A673 (cell line): ENCODE measurements at regions not wholly inside any gene's neighbourhood (a gene's known extent, or its start where the extent isn't known, plus 50 kb on each side); places are given as distances from the start of the nearest gene placed in this dataset.

Experiments used
- BruUV-seq: library from RNA; stranded (reverse); fragments of 400-500 nt; replicated peaks from 2 replicates; lab custom pipeline; 2021; lab: Mats Ljungman, UMichigan
- CTCF ChIA-PET: fragments of 300-600 bp; sonication (Branson Sonifier 250); formaldehyde crosslinking; loops from one replicate; lab custom pipeline; 2022; ENCODE audit warnings: antibody characterized with exemption; lab: Charles Lee
- POLR2A ChIA-PET: fragments of 300-600 bp; sonication (Branson Sonifier 250); formaldehyde crosslinking; loops from one replicate; lab custom pipeline; 2022; ENCODE audit warnings: antibody characterized with exemption; ENCODE audit not compliant: low non-redundant PET; lab: Charles Lee
- DNase-seq: peaks from one replicate; pipeline ENCODE4 v3.0.0-alpha.2; 2015; ENCODE audit warnings: low spot score
- H3K27ac ChIP-seq: fragments of 200-600 bp; sonication (generic); 2 replicates; pipeline ENCODE4 v1.5.1; 2016; ENCODE audit warnings: mixed run types, low read depth, mild to moderate bottlenecking, mixed read lengths, antibody characterized with exemption, low read length; ENCODE audit not compliant: poor library complexity, severe bottlenecking
- H3K27me3 ChIP-seq: fragments of 200-600 bp; sonication (generic); replicated peaks from 2 replicates; pipeline ENCODE4 v1.6.1; 2017; ENCODE audit warnings: mixed run types, low read depth, mild to moderate bottlenecking, mixed read lengths, antibody characterized with exemption, low read length; ENCODE audit not compliant: insufficient read depth, poor library complexity
- H3K36me3 ChIP-seq: fragments of 200-600 bp; sonication (generic); 2 replicates; pipeline ENCODE4 v1.6.1; 2016; ENCODE audit warnings: mixed run types, mild to moderate bottlenecking, mixed read lengths, antibody characterized with exemption, low read length; ENCODE audit not compliant: insufficient read depth, poor library complexity, severe bottlenecking
- H3K4me1 ChIP-seq: fragments of 200-600 bp; sonication (generic); 2 replicates; pipeline ENCODE4 v1.6.1; 2017; ENCODE audit warnings: mixed run types, mild to moderate bottlenecking, mixed read lengths, antibody characterized with exemption, low read length; ENCODE audit not compliant: insufficient read depth, poor library complexity, severe bottlenecking
- H3K4me3 ChIP-seq: fragments of 200-600 bp; sonication (generic); 2 replicates; pipeline ENCODE4 v1.5.1; 2016; ENCODE audit warnings: low read depth, mixed run types, mild to moderate bottlenecking, mixed read lengths, low read length; ENCODE audit not compliant: poor library complexity, severe bottlenecking
- H3K9me3 ChIP-seq: fragments of 200-600 bp; sonication (generic); 2 replicates; pipeline ENCODE4 v1.6.1; 2016; ENCODE audit warnings: mixed run types, low read depth, mild to moderate bottlenecking, mixed read lengths, antibody characterized with exemption, low read length; ENCODE audit not compliant: poor library complexity, severe bottlenecking
- CTCF ChIP-seq: fragments of 300-800, 200-600 bp; sonication (generic); conservative IDR thresholded peaks from 2 replicates; pipeline ENCODE4 v1.5.1; 2017; ENCODE audit warnings: low read depth, mild to moderate bottlenecking, antibody characterized with exemption, low read length, moderate library complexity, mixed read lengths
- EZH2 ChIP-seq: fragments of 200-600 bp; sonication (generic); IDR thresholded peaks from 2 replicates; pipeline ENCODE4 v1.6.1; 2017; ENCODE audit warnings: borderline replicate concordance, low read depth, mild to moderate bottlenecking, mixed read lengths, antibody characterized with exemption, low read length; ENCODE audit not compliant: poor library complexity, severe bottlenecking
- intact Hi-C: fragments of 100-400 bp; cut with micrococcal nuclease; formaldehyde crosslinking; loops from one replicate; pipeline ENCODE4 v1.10.0; 2022; ENCODE audit not compliant: unreplicated experiment

DNA sequence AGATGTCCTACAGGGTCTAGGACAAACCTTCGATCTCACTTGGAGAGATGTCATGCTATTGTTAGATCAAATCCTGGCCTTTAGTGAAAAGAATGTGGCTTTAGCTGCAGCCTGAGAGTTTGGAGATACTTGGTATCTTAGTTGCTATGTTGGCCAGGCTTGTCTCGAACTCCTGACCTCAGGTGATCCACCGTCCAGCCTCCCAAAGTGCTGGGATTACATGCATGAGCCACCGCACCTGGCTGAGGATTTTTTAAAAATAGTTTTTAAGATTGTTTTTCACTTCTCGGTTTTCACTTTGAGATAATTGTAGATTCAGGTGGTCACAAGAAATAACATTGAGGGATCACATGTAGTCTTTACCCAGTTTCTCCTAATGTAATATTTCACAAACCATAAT is 738.3 kb upstream of the POM121L12 start:
- no peak for DNase-seq
- CTCF ChIA-PET = no interaction called here
- Histone ChIP-seq H3K4me3 (no peak overlapping the region), H3K4me1 (no peaks in the 10 kb centered on the region), H3K27ac (no peak overlapping the region), H3K36me3 (no peaks in the 10 kb centered on the region), H3K27me3 (no peaks in the 10 kb centered on the region), H3K9me3 (peaks cover 16% of the 10 kb centered on the region)
- no TSS peak for BruUV-seq
- TF ChIP-seq EZH2 (no peak), CTCF (no peak)
- POLR2A ChIA-PET = no interaction called here
- intact Hi-C loops = no loop called here

- no peak overlapping the region for H3K4me3 ChIP-seq
- no peaks in the 10 kb centered on the region for H3K36me3 ChIP-seq
- no peaks in the 10 kb centered on the region for H3K4me1 ChIP-seq
- intact Hi-C loops = no loop called here
- no peak overlapping the region for H3K27ac ChIP-seq
- DNase-seq = no peak
- peaks cover 25% of the 10 kb centered on the region for H3K9me3 ChIP-seq
- ChIA-PET CTCF (no interaction called here), POLR2A (no interaction called here)
- no peaks in the 10 kb centered on the region for H3K27me3 ChIP-seq
- TF ChIP-seq CTCF (no peak), EZH2 (no peak)
- BruUV-seq = no TSS peak
Observed at GRCh38 chr7:52294942-52295341, 740.5 kb upstream of the POM121L12 start.

DNA sequence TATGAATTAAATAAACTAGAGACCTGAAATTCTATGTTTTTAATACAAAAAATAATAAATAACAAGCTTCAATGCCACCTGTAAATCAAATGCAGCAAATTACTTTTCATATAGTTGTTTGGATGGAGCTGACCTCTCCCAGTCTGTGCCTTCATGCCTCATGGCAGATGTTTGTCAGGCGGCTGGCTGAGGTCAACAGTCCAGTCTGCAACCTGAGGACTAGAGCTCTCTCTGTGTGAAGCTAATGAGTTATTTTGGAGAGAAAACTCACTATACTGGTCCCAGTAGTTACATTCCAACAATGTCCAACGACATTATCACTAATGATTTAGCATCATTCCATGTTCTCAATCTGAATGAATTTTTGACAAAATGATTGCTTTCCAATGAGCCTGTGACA is 746.2 kb upstream of the POM121L12 start:
- no peaks in the 10 kb centered on the region for H3K36me3 ChIP-seq
- ChIA-PET CTCF (no interaction called here), POLR2A (no interaction called here)
- intact Hi-C loops = no loop called here
- no peaks in the 10 kb centered on the region for H3K27me3 ChIP-seq
- no peak overlapping the region for H3K4me3 ChIP-seq
- no peak for DNase-seq
- no TSS peak for BruUV-seq
- TF ChIP-seq CTCF = no peak
- no peak for TF ChIP-seq EZH2
- no peak overlapping the region for H3K27ac ChIP-seq
- H3K9me3 ChIP-seq = peaks cover 21% of the 10 kb centered on the region
- H3K4me1 ChIP-seq = no peaks in the 10 kb centered on the region
